ENCODE measurements at regions not wholly inside any gene's neighbourhood (a gene's known extent, or its start where the extent isn't known, plus 50 kb on each side); places are given as distances from the start of the nearest gene placed in this dataset.
"Not testable (repeated sequence)": the region's sequence is repeated elsewhere in the genome, so short reads cannot be mapped to it uniquely, and the experiment has no call there.

DNA sequence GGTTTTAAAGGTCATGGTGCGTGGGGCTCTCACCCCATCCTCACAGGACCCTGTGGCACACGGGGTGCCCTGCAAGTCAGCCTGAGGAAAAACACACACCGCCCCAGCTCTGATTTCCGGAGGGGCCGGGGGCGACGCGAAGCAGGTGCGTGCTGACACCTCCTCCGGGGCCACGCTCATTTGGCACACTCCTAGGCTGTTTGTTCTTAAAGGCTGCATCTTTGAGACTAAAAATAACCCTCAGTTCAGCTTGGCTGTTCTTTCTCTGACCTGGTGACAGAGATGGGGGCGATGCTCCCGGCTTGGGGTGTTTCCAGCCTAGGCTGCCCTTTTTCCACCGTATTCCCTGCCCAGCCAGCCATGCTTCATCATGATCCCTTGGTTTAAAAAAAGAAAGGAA, 141.5 kb upstream of the TPM1 start:
- DNase-seq (no peak), ATAC-seq (replicated peaks) (no peak)
- H3K4me1 Mint-ChIP-seq, result no peaks in the 10 kb centered on the region
- H3K4me3 Mint-ChIP-seq, result no peak overlapping the region
- H3K27me3 Mint-ChIP-seq, result peaks cover 6% of the 10 kb centered on the region in 2 donors
- no peaks in the 10 kb centered on the region for H3K9me3 Mint-ChIP-seq
- no peaks in the 10 kb centered on the region for H3K36me3 Mint-ChIP-seq
- H3K27ac Mint-ChIP-seq, result no peak overlapping the region

DNA sequence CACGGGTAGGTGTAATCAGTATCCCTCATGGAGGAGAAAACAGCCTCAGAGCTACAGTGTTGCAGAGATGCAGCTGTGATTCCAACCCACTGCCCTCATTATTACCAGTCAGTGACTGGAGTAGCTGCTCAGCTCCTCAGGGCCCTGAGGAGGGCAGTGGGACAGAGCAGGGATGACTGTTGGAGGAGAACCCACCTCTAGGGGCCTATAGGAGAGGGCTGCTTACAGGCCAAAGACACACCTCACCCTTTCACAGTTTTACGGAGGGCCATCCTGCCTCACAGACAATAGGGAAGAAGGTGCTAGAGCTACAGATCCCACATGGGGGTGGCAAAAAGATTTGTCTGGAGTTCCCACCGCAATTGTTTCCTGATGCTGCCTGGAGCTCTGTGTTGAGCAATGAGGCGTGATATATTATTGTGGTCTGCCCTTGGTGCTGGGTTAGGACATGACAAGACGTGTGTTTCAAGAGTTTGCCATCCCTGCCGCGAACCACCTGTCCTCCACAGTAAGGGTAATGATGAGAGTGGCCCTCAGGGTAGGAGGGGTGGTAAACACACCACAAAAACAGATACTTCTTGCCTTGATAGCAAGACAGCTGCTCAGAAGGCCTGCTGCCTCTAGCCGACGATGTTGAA, 140.5 kb upstream of the TPM1 start:
- no peaks in the 10 kb centered on the region for H3K9me3 Mint-ChIP-seq
- H3K4me3 Mint-ChIP-seq, result no peak overlapping the region
- peaks cover 6% of the 10 kb centered on the region in 2 donors for H3K27me3 Mint-ChIP-seq
- no peaks in the 10 kb centered on the region for H3K36me3 Mint-ChIP-seq
- H3K4me1 Mint-ChIP-seq, result no peaks in the 10 kb centered on the region
- ATAC-seq (replicated peaks), result no peak
- DNase-seq, result no peak
- H3K27ac Mint-ChIP-seq, result no peak overlapping the region

DNA sequence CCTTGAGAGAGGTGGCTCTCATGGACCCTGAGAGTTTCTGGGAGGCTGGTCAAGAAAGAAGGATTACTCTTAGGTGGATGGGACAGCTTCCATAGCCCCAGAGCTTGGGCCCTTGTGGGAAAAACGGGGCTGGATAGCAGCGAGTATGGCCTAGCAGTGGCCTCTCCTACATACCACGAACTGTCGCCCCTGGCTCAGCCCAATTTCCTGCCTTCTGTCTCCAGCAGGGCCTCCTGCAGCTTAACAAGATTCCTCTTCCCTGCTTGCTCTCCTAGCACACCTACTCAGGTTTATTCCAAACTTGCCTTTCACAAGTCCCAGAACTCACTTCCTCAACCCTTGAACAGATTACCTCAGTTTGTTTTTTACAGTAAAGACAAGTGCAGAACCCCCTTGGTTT, 139.7 kb upstream of the TPM1 start:
- no peak for DNase-seq
- no peak for ATAC-seq (replicated peaks)
- H3K36me3 Mint-ChIP-seq, result no peaks in the 10 kb centered on the region
- no peaks in the 10 kb centered on the region for H3K9me3 Mint-ChIP-seq
- no peaks in the 10 kb centered on the region for H3K27me3 Mint-ChIP-seq
- no peak overlapping the region for H3K4me3 Mint-ChIP-seq
- no peaks in the 10 kb centered on the region for H3K4me1 Mint-ChIP-seq
- H3K27ac Mint-ChIP-seq, result no peak overlapping the region

DNA sequence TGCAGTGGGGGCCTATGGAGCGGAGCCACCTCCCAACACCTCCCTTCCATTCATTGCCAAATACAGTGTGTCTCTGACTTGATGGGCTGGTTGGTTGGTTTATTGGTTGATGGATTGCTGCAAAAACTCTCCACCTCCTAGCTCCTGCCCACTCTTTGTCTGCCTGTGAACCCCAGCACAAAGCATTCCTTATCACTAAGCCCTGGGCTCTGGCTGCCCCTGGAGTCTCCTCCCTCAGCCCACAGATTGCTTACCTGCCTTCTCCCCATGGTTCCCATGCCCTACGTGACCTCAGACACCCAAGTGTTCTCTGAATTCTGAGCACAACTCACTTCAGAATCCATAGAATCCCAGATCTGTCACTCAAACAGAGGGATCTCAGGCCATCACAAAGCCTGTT, 139.1 kb upstream of the TPM1 start:
- Mint-ChIP-seq H3K27ac (no peak overlapping the region), H3K4me1 (no peaks in the 10 kb centered on the region), H3K27me3 (no peaks in the 10 kb centered on the region), H3K4me3 (no peak overlapping the region), H3K9me3 (no peaks in the 10 kb centered on the region), H3K36me3 (no peaks in the 10 kb centered on the region)
- DNase-seq (no peak), ATAC-seq (replicated peaks) (no peak)

DNA sequence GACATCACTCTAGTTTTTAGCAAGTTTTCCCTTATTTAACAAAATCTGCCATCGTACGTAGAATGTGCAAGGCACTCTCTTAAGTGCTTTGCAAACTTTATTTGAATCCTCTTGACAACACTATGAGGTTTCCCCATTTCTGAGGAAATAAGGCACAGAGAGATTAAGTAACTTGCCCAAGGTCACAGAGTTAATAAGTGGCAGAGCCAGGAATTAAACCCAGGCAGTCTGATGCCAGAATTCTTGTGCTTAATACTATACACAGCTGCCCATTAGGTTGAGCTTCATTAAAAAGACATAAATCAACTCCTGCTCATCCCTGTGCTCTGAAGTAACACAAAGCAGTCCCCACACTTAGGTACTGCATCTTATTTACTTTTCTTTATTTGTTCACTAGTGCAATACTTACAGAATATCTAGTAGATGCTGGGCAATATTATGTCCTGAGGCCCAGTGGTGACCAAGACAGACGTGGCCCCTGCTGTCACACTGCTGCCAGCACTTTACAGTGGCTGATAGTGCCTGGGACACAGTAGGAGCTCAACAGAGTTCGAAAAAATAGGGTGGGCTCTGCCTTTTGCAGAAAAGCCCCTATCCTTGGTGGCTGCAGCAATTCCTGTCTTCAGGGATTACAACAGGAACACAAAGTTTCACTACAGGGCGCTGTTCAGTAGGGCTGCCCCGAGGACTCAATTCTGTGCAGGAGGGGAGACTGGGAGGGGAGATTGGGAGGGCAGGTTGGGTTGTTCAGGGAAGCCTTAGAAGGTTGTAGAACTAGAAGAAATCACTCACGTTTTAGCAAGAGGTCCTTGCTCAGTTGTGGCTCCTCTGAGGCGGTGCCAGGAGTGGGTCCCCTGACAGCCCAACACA, 138.3 kb upstream of the TPM1 start:
- DNase-seq, result no peak
- H3K36me3 Mint-ChIP-seq, result no peaks in the 10 kb centered on the region
- ATAC-seq (replicated peaks), result no peak
- H3K4me3 Mint-ChIP-seq, result no peak overlapping the region
- H3K9me3 Mint-ChIP-seq, result no peaks in the 10 kb centered on the region
- no peaks in the 10 kb centered on the region for H3K4me1 Mint-ChIP-seq
- H3K27me3 Mint-ChIP-seq, result no peaks in the 10 kb centered on the region
- H3K27ac Mint-ChIP-seq, result no peak overlapping the region

DNA sequence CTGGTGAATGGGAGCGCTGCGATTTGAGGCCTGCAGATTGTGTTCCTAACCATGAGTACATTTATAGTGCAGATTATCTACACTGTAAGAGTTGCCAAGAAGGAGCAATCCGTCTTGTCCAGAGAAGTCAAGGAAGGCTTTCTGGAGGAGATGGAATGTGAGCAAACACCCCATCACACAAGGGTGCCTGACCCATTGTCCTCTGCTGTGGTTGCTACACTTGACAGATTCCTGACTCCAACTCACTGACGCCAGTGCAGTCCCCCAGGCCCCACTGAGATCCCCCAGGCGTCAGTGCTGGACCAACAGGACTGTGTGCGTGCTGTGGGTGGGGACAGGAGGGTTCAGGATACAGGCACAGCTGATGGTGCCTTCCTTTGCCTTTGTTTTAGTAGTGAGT, 135.9 kb upstream of the TPM1 start:
- no peak overlapping the region for H3K4me3 Mint-ChIP-seq
- ATAC-seq (replicated peaks) (no peak), DNase-seq (no peak)
- H3K4me1 Mint-ChIP-seq, result no peaks in the 10 kb centered on the region
- no peak overlapping the region for H3K27ac Mint-ChIP-seq
- peaks cover 0 to 11% of the 10 kb centered on the region in 2 donors for H3K27me3 Mint-ChIP-seq
- no peaks in the 10 kb centered on the region for H3K9me3 Mint-ChIP-seq
- no peaks in the 10 kb centered on the region for H3K36me3 Mint-ChIP-seq

DNA sequence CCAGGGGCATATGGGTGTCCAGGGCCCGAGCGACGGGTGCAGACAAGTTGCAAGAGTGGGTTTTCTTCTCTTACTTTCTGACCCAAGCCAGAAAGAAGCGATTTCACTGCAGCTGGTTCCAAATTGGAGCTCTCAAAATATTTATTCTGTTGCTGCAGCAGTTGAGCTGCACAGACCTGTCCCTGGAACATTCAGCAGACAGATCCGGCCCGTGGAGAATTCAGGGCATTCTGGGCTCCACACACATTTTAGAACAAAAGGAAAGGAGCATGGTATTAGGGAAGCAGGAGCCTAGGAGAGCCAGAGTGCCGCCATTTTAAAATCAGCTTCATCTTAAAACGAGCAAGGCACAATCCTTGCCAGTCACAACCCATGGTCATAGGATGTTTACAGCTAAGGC, 135.3 kb upstream of the TPM1 start:
- no peaks in the 10 kb centered on the region for H3K4me1 Mint-ChIP-seq
- no peak overlapping the region for H3K27ac Mint-ChIP-seq
- no peak overlapping the region for H3K4me3 Mint-ChIP-seq
- no peaks in the 10 kb centered on the region for H3K9me3 Mint-ChIP-seq
- peaks cover 0 to 11% of the 10 kb centered on the region in 2 donors for H3K27me3 Mint-ChIP-seq
- ATAC-seq (replicated peaks) (no peak), DNase-seq (no peak)
- H3K36me3 Mint-ChIP-seq, result no peaks in the 10 kb centered on the region

DNA sequence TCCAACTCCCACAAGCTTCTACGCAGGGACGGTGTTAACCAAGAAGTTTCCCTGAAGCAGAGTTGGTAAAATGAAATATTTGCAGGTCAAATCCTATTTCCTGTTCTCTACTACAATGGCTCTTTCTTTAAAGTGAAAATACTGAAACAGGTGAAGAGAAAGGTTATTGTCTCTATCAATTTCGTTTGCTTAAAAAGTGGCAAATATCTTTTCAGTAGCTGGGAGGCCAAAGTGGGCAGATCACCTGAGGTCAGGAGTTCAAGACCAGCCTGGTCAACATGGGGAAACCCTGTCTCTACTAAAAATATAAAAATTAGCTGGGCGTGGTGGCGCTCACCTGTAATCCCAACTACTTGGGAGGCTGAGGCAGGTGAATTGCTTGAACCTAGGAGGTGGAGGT, 134.2 kb upstream of the TPM1 start:
- H3K4me1 Mint-ChIP-seq; H3K9me3 Mint-ChIP-seq; DNase-seq; H3K27ac Mint-ChIP-seq; ATAC-seq (replicated peaks); H3K36me3 Mint-ChIP-seq; H3K4me3 Mint-ChIP-seq: not testable (repeated sequence)
- peaks cover 1 to 11% of the 10 kb centered on the region in 2 donors for H3K27me3 Mint-ChIP-seq

DNA sequence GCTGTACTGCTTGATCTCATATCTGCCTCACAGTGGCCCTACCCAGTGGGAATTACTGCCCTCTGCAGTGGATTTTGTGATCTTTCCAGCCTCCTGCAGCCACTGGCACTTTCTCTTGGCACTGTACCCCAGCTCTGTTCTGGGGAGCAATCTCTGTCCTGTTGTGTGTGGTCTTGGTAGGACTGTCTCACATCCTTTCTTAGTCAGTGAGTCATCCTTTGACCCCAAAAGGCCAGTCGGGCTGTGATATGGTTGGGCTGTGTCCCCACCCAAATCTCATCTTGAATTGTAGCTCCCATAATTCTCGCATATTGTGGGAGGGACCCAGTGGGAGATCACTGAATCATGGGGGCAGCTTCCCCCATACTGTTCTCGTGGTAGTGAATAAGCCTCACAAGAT, 133.3 kb upstream of the TPM1 start:
- H3K27me3 Mint-ChIP-seq, result peaks cover 6 to 11% of the 10 kb centered on the region in 2 donors
- H3K4me1 Mint-ChIP-seq, result no peaks in the 10 kb centered on the region
- H3K4me3 Mint-ChIP-seq, result no peak overlapping the region
- H3K9me3 Mint-ChIP-seq, result no peaks in the 10 kb centered on the region
- no peaks in the 10 kb centered on the region for H3K36me3 Mint-ChIP-seq
- H3K27ac Mint-ChIP-seq, result no peak overlapping the region
- ATAC-seq (replicated peaks), result no peak
- DNase-seq, result no peak

DNA sequence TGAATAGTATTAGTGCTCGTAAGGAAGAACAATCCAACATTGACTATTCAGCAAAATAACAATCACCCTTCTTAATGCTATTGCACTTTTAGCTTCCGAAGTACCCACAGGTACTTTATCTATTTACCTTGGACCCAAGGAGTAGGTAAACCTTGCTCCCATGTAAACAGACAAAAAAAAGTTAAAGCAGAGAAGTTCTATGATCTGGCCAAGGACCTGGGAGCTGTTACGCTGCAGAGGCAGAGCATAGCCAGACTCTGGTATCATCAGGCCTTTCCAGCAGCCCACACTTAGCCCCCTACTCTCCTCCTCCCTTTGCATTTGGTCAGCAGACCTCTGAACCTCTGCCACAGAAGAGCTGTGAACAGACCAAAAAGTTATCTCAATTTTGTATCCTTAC, 130.3 kb upstream of the TPM1 start:
- no peaks in the 10 kb centered on the region for H3K4me1 Mint-ChIP-seq
- no peaks in the 10 kb centered on the region for H3K36me3 Mint-ChIP-seq
- no peaks in the 10 kb centered on the region for H3K9me3 Mint-ChIP-seq
- H3K27ac Mint-ChIP-seq, result no peak overlapping the region
- H3K4me3 Mint-ChIP-seq, result no peak overlapping the region
- peaks cover 11 to 18% of the 10 kb centered on the region in 2 donors for H3K27me3 Mint-ChIP-seq
- ATAC-seq (replicated peaks) (no peak), DNase-seq (no peak)

DNA sequence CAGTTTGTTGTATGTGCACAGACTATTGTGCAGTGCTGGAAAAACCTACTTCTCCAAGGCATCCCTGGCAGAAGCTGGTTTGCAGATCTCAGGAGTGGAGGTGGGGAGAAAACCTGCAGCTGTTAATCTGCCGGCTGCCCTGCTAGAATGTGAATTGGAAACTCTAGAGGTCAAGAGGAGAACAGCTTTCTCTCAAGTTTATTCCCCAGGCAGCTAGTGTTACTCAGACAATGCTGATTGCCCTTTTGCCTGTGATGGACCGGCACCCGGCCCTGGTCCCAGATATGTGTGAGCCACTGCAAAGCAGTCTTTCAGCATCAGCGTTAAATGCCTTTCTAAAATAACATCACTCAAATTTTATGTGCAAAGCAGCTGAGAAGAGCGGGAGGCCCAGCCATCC, 129.7 kb upstream of the TPM1 start:
- DNase-seq (no peak), ATAC-seq (replicated peaks) (no peak)
- Mint-ChIP-seq H3K27me3 (peaks cover 11 to 18% of the 10 kb centered on the region in 2 donors), H3K4me1 (no peaks in the 10 kb centered on the region), H3K9me3 (no peaks in the 10 kb centered on the region), H3K36me3 (no peaks in the 10 kb centered on the region), H3K4me3 (no peak overlapping the region), H3K27ac (no peak overlapping the region)

DNA sequence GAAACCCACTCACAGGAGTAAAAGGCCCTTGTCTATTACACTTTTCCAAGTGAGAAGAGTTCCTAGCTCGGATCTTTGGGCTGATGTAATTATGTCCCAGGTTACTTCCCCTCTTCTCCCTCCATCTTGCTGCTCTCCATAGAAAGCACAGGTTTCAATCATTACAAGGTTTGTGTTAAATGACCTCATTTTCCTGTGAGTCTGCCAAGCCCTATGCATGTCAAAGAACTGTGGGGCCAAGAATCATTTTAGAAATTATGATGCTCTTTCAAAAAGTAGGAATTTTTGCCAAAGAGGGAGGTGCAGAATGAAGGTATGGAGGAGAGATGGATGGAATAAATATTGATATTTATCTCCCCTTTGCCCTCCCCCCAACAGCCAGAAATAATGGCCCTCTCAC, 129.3 kb upstream of the TPM1 start:
- no peak overlapping the region for H3K4me3 Mint-ChIP-seq
- DNase-seq, result no peak
- peaks cover 11 to 18% of the 10 kb centered on the region in 2 donors for H3K27me3 Mint-ChIP-seq
- no peaks in the 10 kb centered on the region for H3K36me3 Mint-ChIP-seq
- no peak for ATAC-seq (replicated peaks)
- H3K9me3 Mint-ChIP-seq, result no peaks in the 10 kb centered on the region
- H3K27ac Mint-ChIP-seq, result no peak overlapping the region
- H3K4me1 Mint-ChIP-seq, result no peaks in the 10 kb centered on the region

DNA sequence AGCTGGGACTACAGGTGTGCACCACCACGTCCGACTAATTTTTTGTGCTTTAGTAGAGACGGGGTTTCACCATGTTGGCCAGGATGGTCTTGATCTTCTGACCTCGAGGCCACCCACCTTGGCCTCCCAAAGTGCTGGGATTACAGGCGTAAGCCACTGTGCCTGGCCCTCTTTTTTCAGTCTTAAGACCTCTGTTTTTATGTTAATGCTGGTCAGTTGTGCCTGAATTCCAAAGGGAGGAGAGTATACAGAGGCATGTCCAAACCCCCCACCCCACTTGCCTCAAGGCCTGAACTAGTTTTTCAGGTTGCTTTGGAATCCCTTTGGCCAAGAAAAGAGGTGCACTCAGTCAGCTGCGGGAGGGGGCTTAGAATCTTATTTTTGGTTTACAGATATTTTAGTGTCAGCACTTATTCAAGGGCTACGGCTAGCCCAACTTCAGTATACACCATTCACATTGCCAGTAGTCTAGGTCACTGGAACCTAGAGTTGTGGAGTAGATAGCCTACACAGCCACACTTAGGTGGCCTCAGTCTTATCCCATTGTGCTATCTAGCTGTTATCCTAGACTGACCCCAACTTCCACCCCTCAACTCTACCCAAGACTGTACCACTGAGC, 128.0 kb upstream of the TPM1 start:
- ATAC-seq (replicated peaks), result no peak
- Mint-ChIP-seq H3K27me3 (peaks cover 11 to 18% of the 10 kb centered on the region in 2 donors), H3K27ac (no peak overlapping the region), H3K4me1 (no peaks in the 10 kb centered on the region), H3K4me3 (no peak overlapping the region), H3K36me3 (no peaks in the 10 kb centered on the region), H3K9me3 (no peaks in the 10 kb centered on the region)
- no peak for DNase-seq

DNA sequence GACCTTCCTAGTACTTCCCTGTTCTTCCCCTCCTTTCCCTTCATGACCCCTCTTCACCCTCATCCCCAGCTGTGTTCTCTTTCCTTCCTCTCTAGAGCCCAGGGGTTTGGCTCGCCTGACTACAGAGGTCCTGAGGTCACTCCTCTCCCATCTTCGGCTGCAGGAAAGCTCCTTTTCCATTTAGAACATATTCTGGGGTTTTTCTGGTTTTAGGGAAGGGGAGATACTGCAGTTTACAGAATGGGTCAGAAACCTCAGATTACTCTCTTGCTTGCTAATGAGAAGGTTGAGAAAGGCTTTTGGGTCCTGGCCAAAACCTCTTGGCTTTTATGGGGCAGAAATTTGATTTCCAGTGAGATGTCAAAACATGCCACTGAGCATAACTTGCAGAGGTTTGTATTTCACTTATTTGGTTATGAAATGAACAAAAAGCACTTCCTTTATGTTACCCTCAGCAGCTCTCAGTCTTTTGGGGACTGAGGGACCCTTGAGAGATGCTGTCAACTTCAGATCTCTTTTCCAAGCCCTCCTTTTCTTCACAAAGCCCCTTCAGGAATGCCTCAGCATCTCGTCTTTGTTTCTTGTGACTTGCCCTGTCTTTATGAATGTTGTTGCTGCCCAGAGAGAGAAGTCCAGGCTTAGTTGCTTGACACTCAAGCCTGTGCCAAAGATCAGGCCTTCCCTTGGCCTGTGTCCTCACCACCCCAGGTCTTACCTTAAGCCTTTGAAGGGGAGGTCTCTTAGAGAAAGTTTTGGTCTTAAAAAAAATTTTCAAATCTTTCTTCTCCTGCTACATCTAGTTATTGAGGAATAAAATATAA, 121.7 kb upstream of the TPM1 start:
- peaks cover 5 to 9% of the 10 kb centered on the region in 2 donors for H3K27me3 Mint-ChIP-seq
- no peaks in the 10 kb centered on the region for H3K36me3 Mint-ChIP-seq
- ATAC-seq (replicated peaks), result no peak
- H3K4me3 Mint-ChIP-seq, result no peak overlapping the region
- DNase-seq, result no peak
- H3K27ac Mint-ChIP-seq, result no peak overlapping the region
- no peaks in the 10 kb centered on the region for H3K9me3 Mint-ChIP-seq
- H3K4me1 Mint-ChIP-seq, result no peaks in the 10 kb centered on the region
